ENCODE measurements at regions not wholly inside any gene's neighbourhood (a gene's known extent, or its start where the extent isn't known, plus 50 kb on each side); places are given as distances from the start of the nearest gene placed in this dataset.

DNA sequence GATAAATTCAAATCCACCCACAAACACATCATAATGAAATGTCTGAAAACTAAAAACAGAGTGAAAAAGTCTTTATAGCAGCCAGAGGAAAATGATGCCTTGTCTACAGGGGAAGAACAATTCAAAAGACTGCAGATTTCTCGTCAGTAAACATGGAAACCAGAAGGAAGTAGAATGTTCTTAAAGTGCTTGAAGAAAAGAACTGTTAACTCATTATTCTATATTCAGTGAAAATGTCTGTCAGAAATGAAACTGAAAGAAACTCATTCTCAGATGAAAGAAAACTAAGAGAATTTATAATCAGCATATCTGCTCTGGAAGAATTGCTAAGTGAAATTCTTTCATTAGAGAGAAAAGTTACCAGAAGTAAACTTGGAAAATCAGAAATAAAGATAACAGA, 416.1 kb downstream of the TBC1D32 start:
- no peak for DNase-seq

- no peak for DNase-seq
Observed at GRCh38 chr6:120916844-120917243, 417.4 kb downstream of the TBC1D32 start.

DNA sequence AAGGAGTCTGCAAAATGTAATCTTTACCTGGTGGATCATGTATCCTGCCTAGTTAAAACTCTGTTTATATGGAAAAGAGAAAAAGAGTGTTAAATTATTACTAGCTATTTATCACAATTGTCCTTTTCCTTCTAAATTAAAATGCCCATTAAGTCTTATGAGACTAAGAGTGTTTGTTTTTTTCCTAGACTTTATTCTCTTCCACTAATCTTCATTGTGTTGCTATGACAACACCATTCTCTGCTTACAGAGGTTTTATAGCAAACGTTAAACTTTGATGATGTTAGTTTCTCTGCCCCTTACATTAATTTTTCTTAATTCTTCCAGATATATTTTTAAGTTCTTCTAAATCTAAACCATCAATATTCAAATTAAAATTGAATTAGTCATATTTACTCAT, 420.8 kb downstream of the TBC1D32 start:
- no peak for DNase-seq

DNA sequence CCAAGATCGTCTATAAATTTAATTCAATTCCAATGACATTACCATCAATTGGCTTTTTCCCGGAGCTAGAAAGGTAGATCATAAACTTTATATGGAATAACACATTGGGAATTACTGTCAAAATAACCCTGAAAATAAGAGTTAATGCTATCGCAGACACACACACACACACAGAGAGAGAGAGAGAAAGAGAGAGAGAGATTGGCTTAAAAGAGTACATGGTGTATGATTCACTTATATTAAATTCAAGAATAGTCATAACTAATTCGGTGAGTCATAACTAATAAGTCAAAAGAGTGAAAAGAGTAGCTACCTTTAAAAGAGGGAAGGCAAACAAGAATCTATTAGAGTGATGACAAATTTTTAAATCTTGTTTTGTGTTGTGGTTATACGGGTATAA, 425.5 kb downstream of the TBC1D32 start:
- DNase-seq: no peak

DNA sequence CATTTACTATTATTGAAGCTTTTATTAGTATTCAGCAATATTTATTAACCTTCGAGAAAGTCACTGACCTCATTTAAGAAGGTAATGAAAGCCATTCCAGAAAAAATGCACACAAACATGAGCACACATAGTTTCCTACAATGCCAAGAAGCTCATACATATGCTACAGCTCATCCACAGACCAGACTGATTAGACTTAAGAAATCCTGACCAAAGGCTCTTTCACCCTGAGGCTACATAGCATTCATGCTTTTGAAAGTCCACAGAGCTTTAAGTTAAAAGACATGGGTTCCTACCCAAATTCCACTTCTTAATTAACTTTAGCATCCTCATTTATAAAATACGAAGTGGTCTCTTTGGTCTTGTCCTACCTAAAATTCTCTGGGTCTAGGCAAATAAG, 430.4 kb downstream of the TBC1D32 start:
- no peak for DNase-seq

DNA sequence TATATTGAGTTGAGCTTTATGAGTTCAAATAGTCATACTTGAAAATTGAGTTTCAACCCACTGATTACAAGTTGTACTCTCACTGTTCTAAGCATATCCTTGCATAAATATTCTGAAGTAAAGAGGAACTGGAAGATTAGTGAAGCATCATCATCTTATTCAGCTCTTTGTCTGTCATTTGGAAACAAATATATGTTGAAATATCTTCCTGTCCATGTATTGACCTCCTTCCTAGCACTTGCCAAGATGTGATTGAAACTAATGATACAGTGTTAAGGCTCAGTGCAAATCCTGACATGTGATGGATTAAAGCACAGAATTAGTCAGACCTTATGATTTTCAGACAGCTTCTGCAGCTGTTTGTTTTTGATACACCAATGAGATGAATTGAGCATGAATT, 434.3 kb downstream of the TBC1D32 start:
- no peak for DNase-seq

- no peak for DNase-seq
Observed at GRCh38 chr6:120894077-120894476, 440.2 kb downstream of the TBC1D32 start.

DNA sequence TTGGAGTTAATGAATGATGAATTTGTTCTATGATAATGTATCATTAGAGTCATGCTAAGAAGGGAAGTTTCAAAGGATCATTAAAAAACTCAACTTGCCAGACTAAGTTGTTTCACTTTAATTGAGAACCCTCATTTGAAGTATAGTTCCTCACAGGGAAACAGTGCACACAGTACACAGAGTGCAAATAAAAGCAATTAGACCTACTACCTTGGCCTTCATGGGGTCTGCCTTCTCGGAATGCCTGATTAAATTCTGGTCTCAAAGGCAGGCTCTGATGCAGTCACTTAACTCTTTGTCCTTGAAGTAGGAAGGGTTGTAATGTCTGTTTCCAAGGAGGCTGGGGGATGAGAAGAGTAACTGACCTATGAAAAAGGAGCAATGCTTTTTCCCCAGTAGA, 457.3 kb downstream of the TBC1D32 start:
- DNase-seq: no peak

GRCh38 chr6:120876424-120876823, 457.9 kb downstream of the TBC1D32 start:
- DNase-seq: no peak

GRCh38 chr6:120875900-120876299, 458.4 kb downstream of the TBC1D32 start:
- no peak for DNase-seq

DNA sequence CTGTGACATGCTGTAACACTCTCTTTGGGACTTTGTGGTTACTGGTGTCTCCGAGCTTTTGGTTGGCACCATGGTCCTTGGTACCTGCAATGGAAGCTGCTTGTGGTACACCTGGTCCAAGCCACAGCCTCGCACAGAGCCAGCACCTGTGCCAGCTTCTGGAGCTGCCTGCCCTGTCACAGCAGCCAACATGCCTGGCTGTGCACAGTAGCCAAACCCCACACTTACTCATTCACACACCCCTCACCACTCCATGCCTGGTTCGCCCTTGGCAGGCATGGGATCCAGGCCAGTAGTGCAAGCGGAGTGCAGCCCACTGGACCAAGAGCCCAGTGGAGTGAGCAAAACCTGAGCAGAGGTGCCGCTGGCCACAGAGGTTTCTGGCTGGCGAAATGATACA, 459.9 kb downstream of the TBC1D32 start:
- no peak for DNase-seq

- no peak for DNase-seq
Observed at GRCh38 chr6:120873125-120873865, 461.0 kb downstream of the TBC1D32 start.

- DNase-seq: no peak
Observed at GRCh38 chr6:120872262-120872578, 462.1 kb downstream of the TBC1D32 start.

- no peak for DNase-seq
Observed at GRCh38 chr6:120871416-120872261, 462.6 kb downstream of the TBC1D32 start.

DNA sequence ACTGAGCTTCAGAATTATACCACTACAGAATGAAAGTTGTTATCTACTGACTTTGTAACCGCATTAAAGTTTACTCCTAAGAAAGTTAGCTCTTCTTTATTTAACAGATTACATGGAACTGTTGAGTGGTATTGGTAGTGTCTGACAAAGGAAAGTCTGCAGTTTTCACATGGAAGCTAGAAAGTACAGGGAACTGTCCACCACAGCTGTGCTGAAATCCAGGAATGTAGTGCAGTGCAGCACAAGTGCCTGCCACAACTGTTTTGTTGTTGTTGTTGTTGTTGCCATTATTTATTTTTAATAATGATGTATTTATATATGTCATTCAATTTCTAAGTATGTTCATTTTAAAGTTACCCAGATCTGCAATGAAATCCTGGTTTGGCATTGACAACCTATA, 464.9 kb downstream of the TBC1D32 start:
- DNase-seq: no peak

GRCh38 chr6:120857422-120857821, 476.9 kb downstream of the TBC1D32 start:
- DNase-seq: no peak

DNA sequence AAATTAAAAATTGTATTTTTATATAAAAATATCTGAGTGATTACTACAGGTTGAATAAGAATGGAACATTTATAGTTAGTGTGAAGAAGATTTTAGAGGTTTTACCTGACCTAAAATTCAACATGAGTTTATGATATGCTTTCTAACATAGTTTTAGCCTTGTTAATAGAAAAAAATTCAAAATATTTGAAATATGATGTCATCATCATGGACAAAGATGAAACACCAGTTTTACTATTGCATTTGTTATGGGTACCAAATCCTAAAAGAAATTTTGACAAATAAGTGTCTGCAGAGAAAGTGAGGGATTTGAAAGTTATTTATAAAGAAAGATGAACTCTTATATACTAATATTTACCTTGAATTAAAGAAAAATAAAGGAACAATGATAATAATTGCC, 479.7 kb downstream of the TBC1D32 start:
- no peak for DNase-seq

DNA sequence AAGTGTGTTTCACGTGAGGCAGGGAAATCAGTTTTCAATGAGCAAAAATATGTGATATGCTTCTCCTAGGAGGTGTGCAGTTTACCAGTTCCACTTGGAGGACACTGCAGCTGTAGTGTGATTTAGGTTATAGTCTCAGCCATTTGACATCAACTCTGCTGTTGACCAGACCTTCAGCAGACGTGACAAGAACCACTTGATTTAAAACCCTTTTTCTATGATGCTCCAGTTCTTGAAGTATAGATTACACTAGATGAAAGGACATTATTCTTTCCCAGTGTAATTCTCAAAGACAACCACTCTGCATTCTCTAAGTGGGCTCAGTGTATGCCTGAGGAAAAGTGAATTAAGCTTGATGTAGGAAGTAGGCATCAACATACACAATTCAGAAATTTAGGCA, 480.8 kb downstream of the TBC1D32 start:
- no peak for DNase-seq

- no peak for DNase-seq
Observed at GRCh38 chr6:120852293-120852849, 481.9 kb downstream of the TBC1D32 start.

DNA sequence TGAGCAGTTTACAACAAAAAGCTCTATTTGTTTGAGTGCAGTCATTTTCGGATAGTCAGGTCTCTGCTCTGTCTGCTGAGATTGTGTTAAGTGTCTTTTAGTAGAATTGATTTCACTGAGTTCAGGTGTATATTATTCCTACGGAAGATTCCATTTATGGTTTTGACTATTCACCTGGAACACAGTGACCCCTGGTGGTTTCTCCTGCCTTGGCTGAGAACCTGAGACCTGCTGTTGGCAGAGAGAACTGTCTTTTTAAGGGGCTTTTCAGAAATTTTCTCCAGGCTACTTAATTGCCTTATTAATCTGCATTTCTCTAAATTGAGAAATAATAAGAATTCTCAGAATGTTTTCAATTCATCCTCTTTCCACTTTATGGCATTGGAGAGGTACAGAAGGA, 508.0 kb downstream of the TBC1D32 start:
- no peak for DNase-seq

DNA sequence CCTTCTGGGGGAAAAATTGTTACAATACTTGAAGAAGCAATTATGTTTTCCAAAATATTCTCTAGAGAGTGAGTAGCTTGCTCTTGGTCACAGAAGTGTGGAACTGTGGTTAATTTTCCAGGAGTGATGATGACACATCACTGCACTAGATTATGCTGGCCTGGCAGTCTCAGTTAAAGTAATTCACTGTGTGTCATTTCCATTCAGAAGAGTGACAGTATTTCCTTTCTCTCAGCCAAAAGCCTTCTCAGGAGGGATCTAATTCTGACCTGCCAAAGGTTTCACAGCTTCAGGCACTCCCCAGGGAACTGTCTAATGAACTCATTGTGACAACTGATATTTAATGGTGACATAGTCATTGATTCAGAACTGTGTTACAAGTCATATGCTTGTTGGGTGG, 517.5 kb downstream of the TBC1D32 start:
- DNase-seq: no peak

DNA sequence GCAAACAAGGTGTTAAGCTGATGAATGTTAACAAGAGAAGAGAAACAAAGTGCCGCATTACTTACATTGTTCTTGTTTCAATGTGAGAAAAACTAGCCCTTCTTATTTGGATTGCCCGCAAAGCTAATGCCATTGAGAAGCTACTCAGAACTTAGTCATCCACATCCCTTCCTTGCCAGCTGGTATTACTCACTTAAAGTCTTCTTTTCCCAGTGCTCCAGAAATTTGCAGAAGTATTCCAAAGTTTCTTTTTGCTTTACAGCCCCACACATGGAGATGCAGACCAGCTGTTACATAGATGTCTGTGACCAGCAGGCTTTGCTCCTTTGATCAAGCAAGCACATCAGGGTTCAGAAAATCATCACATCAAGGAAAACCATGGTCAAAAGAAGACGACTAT, 529.0 kb downstream of the TBC1D32 start:
- no peak for DNase-seq

- no peak for DNase-seq
Observed at GRCh38 chr6:120804612-120805011, 529.7 kb downstream of the TBC1D32 start.

GRCh38 chr6:120786682-120787081, 547.6 kb downstream of the TBC1D32 start:
- DNase-seq: no peak

Measured in GOT3 (cell line).